ENCODE measurements at regions not wholly inside any gene's neighbourhood (a gene's known extent, or its start where the extent isn't known, plus 50 kb on each side); places are given as distances from the start of the nearest gene placed in this dataset.
"Not testable (repeated sequence)": the region's sequence is repeated elsewhere in the genome, so short reads cannot be mapped to it uniquely, and the experiment has no call there.

- 94 to 96% (median 94%) methylated on average over 3 of the region's 3 CpGs for WGBS, 3 donors
- intact Hi-C loops (cut with DNase I) = no loop called here
- Histone ChIP-seq H3K27me3 (no peaks in the 10 kb centered on the region), H3K27ac (no peak overlapping the region), H3K4me3 (no peak overlapping the region), H3K9me3 (no peaks in the 10 kb centered on the region), H3K4me1 (ENCODE audit: insufficient read depth) (peaks cover 1% of the 10 kb centered on the region), H3K36me3 (no peaks in the 10 kb centered on the region)
- TF ChIP-seq CTCF (IDR thresholded peaks at IDR 0.05) (no peak), EP300 (IDR thresholded peaks at IDR 0.05) (no peak), POLR2A (IDR thresholded peaks at IDR 0.05) (no peak)
- no peak for DNase-seq
Observed at GRCh38 chr7:114813624-114814023, 108.3 kb upstream of the MDFIC start.

- H3K27ac ChIP-seq; intact Hi-C loops (cut with DNase I); H3K4me1 ChIP-seq (ENCODE audit: insufficient read depth); H3K27me3 ChIP-seq; H3K36me3 ChIP-seq; DNase-seq; H3K4me3 ChIP-seq; H3K9me3 ChIP-seq: not testable (repeated sequence)
- 95 to 97% (median 96%) methylated on average over 7 of the region's 7 CpGs for WGBS, 3 donors
Observed at GRCh38 chr7:114817036-114817435, 104.9 kb upstream of the MDFIC start.

GRCh38 chr7:114818501-114818900 lies 103.4 kb upstream of the MDFIC start:
- Histone ChIP-seq H3K27ac (no peak overlapping the region), H3K4me1 (ENCODE audit: insufficient read depth) (peaks cover 4% of the 10 kb centered on the region)
- WGBS, 3 donors = 51 to 74% (median 57%) methylated on average over 3 of the region's 3 CpGs

GRCh38 chr7:114819616-114820362 lies 102.1 kb upstream of the MDFIC start:
- 76 to 84% (median 77%) methylated on average over 3 of the region's 3 CpGs for WGBS, 3 donors
- Histone ChIP-seq H3K27me3 (no peaks in the 10 kb centered on the region), H3K36me3 (no peaks in the 10 kb centered on the region), H3K4me1 (ENCODE audit: insufficient read depth) (peaks cover 4% of the 10 kb centered on the region), H3K9me3 (no peaks in the 10 kb centered on the region), H3K4me3 (no peak overlapping the region), H3K27ac (no peak overlapping the region)
- TF ChIP-seq EP300 (IDR thresholded peaks at IDR 0.05) (no peak), POLR2A (IDR thresholded peaks at IDR 0.05) (no peak), CTCF (IDR thresholded peaks at IDR 0.05) (no peak)
- DNase-seq = peak in 1 of 5 donors; percentile 22
- intact Hi-C loops (cut with DNase I) = no loop called here

More at GRCh38 chr7:114818501-114818900, 103.4 kb upstream of the MDFIC start:
- H3K36me3 ChIP-seq = no peaks in the 10 kb centered on the region
- intact Hi-C loops (cut with DNase I) = no loop called here
- no peak for DNase-seq
- H3K9me3 ChIP-seq = no peaks in the 10 kb centered on the region
- H3K27me3 ChIP-seq = no peaks in the 10 kb centered on the region
- H3K4me3 ChIP-seq = no peak overlapping the region
- TF ChIP-seq EP300 (IDR thresholded peaks at IDR 0.05) = no peak
- TF ChIP-seq POLR2A (IDR thresholded peaks at IDR 0.05) = no peak
- no peak for TF ChIP-seq CTCF (IDR thresholded peaks at IDR 0.05)
